Upper lobe of left lung (tissue), 6 donors: ENCODE measurements at regions not wholly inside any gene's neighbourhood (a gene's known extent, or its start where the extent isn't known, plus 50 kb on each side); places are given as distances from the start of the nearest gene placed in this dataset.
"Not testable (repeated sequence)": the region's sequence is repeated elsewhere in the genome, so short reads cannot be mapped to it uniquely, and the experiment has no call there.

Experiments used
- ATAC-seq, 2 donors: fragments of 200-7000 bp; cut with Tn5 transposase; one replicate each; pipeline ENCODE4 v1.9.1; 2022; ENCODE audit warnings: mild to moderate bottlenecking in 2 of 2, moderate library complexity in 2 of 2; ENCODE audit not compliant: low FRiP score in 2 of 2
- DNase-seq, 2 donors: peaks; one replicate each; pipeline ENCODE4 v3.0.0-alpha.2; 2019 to 2020
- H3K27ac ChIP-seq, 4 donors: fragments of 200-600 bp; sonication (generic); one replicate each; pipeline ENCODE4 v1.5.1; 2016 to 2019
- H3K27me3 ChIP-seq, 4 donors: fragments of 200-600 bp; sonication (generic); one replicate each; pipeline ENCODE4 v1.5.1; 2017 to 2019
- H3K36me3 ChIP-seq, 4 donors: fragments of 200-600 bp; sonication (generic); one replicate each; pipeline ENCODE4 v1.5.1; 2016 to 2019
- H3K4me1 ChIP-seq, 4 donors: fragments of 200-600 bp; sonication (generic); one replicate each; pipeline ENCODE4 v1.5.1; 2018 to 2019
- H3K4me3 ChIP-seq, 4 donors: fragments of 200-600 bp; sonication (generic); one replicate each; pipeline ENCODE4 v1.5.1; 2017 to 2019; ENCODE audit warnings: mild to moderate bottlenecking in 2 of 4, moderate library complexity in 1 of 4
- H3K9me3 ChIP-seq, 4 donors: fragments of 200-600 bp; sonication (generic); one replicate each; pipeline ENCODE4 v1.5.1; 2018 to 2019
- EP300 ChIP-seq, 4 donors: sonication (generic); formaldehyde crosslinking; IDR thresholded peaks; one replicate each; pipeline ENCODE4 v1.5.1; 2017; ENCODE audit warnings: antibody characterized with exemption in 4 of 4, control low read depth in 2 of 4
- POLR2A ChIP-seq, 4 donors: fragments of 450-650 bp; IDR thresholded peaks; one replicate each; pipeline ENCODE4 v1.5.1; 2016 to 2017; ENCODE audit warnings: antibody characterized with exemption in 4 of 4, mild to moderate bottlenecking in 2 of 4
- POLR2AphosphoS5 ChIP-seq, 2 donors: sonication (generic); formaldehyde crosslinking; IDR thresholded peaks; one replicate each; pipeline ENCODE4 v1.5.1; 2017; ENCODE audit warnings: antibody characterized with exemption in 2 of 2
- WGBS, 2 donors: methylation state at CpG; one replicate each; pipeline ENCODE4 v1.1.5; 2017 to 2018; 5-methylcytosine and 5-hydroxymethylcytosine counted together
- TF ChIP-seq, protein P1 (sequence below), 6 experiments: fragments of 450-650 bp in 4 of 6; fragments of 200-600 bp in 2 of 6; sonication (generic) in 2 of 6; IDR thresholded peaks; one replicate each; pipeline ENCODE4 v1.5.1; 2016 to 2019; ENCODE audit warnings: antibody characterized with exemption in 6 of 6
- donor health status: DM: no; HTN: no; CAD: no; lungs with moderate emphysema.
- donor health status: DM: no; HTN: yes; CAD: no; lungs with severe emphysema.

- Histone ChIP-seq H3K27ac (no peak overlapping the region), H3K9me3 (no peaks in the 10 kb centered on the region), H3K4me3 (no peak overlapping the region), H3K27me3 (no peaks in the 10 kb centered on the region), H3K4me1 (no peaks in the 10 kb centered on the region), H3K36me3 (no peaks in the 10 kb centered on the region)
- 84 to 93% methylated on average over 2 of the region's 2 CpGs for WGBS, 2 donors
- DNase-seq (no peak), ATAC-seq (no peak)
- TF ChIP-seq EP300 (IDR thresholded peaks at IDR 0.05) (no peak), POLR2A (IDR thresholded peaks at IDR 0.05) (no peak), POLR2AphosphoS5 (IDR thresholded peaks at IDR 0.05) (no peak)
- TF ChIP-seq, protein P1, sequence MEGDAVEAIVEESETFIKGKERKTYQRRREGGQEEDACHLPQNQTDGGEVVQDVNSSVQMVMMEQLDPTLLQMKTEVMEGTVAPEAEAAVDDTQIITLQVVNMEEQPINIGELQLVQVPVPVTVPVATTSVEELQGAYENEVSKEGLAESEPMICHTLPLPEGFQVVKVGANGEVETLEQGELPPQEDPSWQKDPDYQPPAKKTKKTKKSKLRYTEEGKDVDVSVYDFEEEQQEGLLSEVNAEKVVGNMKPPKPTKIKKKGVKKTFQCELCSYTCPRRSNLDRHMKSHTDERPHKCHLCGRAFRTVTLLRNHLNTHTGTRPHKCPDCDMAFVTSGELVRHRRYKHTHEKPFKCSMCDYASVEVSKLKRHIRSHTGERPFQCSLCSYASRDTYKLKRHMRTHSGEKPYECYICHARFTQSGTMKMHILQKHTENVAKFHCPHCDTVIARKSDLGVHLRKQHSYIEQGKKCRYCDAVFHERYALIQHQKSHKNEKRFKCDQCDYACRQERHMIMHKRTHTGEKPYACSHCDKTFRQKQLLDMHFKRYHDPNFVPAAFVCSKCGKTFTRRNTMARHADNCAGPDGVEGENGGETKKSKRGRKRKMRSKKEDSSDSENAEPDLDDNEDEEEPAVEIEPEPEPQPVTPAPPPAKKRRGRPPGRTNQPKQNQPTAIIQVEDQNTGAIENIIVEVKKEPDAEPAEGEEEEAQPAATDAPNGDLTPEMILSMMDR (IDR thresholded peaks at IDR 0.05) = no peak
Measured at GRCh38 chr9:83125671-83126070, 62.7 kb upstream of the RASEF start.

DNA sequence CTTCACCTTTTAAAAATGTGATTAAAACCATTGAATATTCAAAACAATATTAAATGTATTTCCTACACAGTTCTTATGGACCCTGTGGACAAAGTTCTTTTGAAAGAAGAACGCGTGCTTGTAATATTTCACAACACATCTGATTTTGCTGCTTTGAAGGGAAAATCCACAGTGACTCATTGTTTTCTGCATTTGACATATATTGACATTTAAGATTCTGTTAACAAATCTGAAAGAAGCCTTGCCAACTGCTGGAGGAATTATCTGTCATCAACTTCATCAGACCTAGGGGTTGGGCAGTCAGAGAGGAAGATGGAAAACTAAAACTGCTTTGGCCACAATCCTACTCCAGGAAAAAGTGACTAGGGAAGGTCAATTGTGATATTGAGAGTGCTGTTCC, 56.9 kb upstream of the RASEF start:
- ATAC-seq (no peak), DNase-seq (no peak)
- WGBS, 2 donors = 84 to 86% methylated on average over 2 of the region's 2 CpGs
- no peak for TF ChIP-seq POLR2A (IDR thresholded peaks at IDR 0.05)
- no peak for TF ChIP-seq EP300 (IDR thresholded peaks at IDR 0.05)
- TF ChIP-seq, protein P1 (IDR thresholded peaks at IDR 0.05) = no peak
- no peak for TF ChIP-seq POLR2AphosphoS5 (IDR thresholded peaks at IDR 0.05)
- no peaks in the 10 kb centered on the region for H3K9me3 ChIP-seq
- no peaks in the 10 kb centered on the region for H3K36me3 ChIP-seq
- H3K4me3 ChIP-seq = no peak overlapping the region
- no peaks in the 10 kb centered on the region for H3K4me1 ChIP-seq
- H3K27me3 ChIP-seq = no peaks in the 10 kb centered on the region
- H3K27ac ChIP-seq = no peak overlapping the region

- WGBS, 2 donors = 33% methylated on average over 1 of the region's 1 CpG
- DNase-seq = no peak
- no peak for ATAC-seq
Measured at GRCh38 chr9:83116026-83116425, 53.1 kb upstream of the RASEF start.

DNA sequence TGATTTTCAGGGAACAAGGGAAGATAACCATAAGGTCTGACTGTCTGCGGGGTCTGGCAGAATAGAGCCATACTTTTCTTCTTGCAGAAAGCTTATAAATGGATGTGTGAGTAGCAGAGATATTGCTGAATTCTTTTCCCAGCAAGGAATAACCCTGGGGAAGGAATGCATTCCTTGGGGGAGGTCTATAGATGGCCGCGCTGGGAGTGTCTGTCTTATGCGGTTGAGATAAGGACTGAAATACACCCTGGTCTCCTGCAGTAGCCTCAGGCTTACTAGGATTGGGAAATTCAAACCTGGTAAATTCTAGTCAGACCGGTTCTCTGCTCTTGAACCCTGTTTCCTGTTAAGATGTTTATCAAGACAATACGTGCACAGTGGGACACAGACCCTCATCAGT, 50.5 kb upstream of the RASEF start:
- not testable (repeated sequence) for H3K4me1 ChIP-seq, H3K9me3 ChIP-seq, ATAC-seq, DNase-seq, H3K4me3 ChIP-seq, H3K36me3 ChIP-seq, H3K27me3 ChIP-seq, H3K27ac ChIP-seq
- WGBS, 2 donors = 85 to 89% methylated on average over 6 of the region's 6 CpGs

More at GRCh38 chr9:83116026-83116425, 53.1 kb upstream of the RASEF start:
- H3K27me3 ChIP-seq = no peaks in the 10 kb centered on the region
- peaks cover 0 to 6% (median 5%) of the 10 kb centered on the region in 4 donors for H3K9me3 ChIP-seq
- H3K36me3 ChIP-seq = no peaks in the 10 kb centered on the region
- no peaks in the 10 kb centered on the region for H3K4me1 ChIP-seq
- no peak overlapping the region for H3K4me3 ChIP-seq
- TF ChIP-seq EP300 (IDR thresholded peaks at IDR 0.05) (no peak), POLR2A (IDR thresholded peaks at IDR 0.05) (no peak), POLR2AphosphoS5 (IDR thresholded peaks at IDR 0.05) (no peak)
- TF ChIP-seq, protein P1 (IDR thresholded peaks at IDR 0.05) = no peak
- no peak overlapping the region for H3K27ac ChIP-seq
